Chondrocyte (in vitro differentiated cells): ENCODE measurements at regions not wholly inside any gene's neighbourhood (a gene's known extent, or its start where the extent isn't known, plus 50 kb on each side); places are given as distances from the start of the nearest gene placed in this dataset.

Source experiments
- DNase-seq: peaks from one replicate; pipeline ENCODE4 v3.0.0; 2021; ENCODE audit warnings: mixed read lengths, low spot score
- H3K27ac Mint-ChIP-seq: one replicate; pipeline ENCODE4 v1.8.0; 2021; ENCODE audit warnings: mild to moderate bottlenecking, moderate library complexity, mixed read lengths; ENCODE audit not compliant: unreplicated experiment
- H3K27me3 Mint-ChIP-seq: 2 replicates; pipeline ENCODE4 v1.8.0; 2021; ENCODE audit warnings: low read depth, mixed read lengths
- H3K36me3 Mint-ChIP-seq: 2 replicates; pipeline ENCODE4 v1.8.0; 2021; ENCODE audit warnings: low read depth, mixed read lengths
- H3K4me1 Mint-ChIP-seq: 2 replicates; pipeline ENCODE4 v1.8.0; 2021; ENCODE audit warnings: low read depth, mild to moderate bottlenecking, mixed read lengths
- H3K4me3 Mint-ChIP-seq: one replicate; pipeline ENCODE4 v1.8.0; 2021; ENCODE audit warnings: mild to moderate bottlenecking, moderate library complexity, mixed read lengths; ENCODE audit not compliant: unreplicated experiment
- H3K9me3 Mint-ChIP-seq: 2 replicates; pipeline ENCODE4 v1.8.0; 2021; ENCODE audit warnings: low read depth, mixed read lengths
- CTCF ChIP-seq: fragments of 200-600 bp; sonication (generic); IDR thresholded peaks from 2 replicates; pipeline ENCODE4 v1.5.0; 2021; ENCODE audit warnings: antibody characterized with exemption, mild to moderate bottlenecking, moderate library complexity

- no peak for DNase-seq
- Mint-ChIP-seq H3K9me3 (no peaks in the 10 kb centered on the region), H3K27me3 (no peaks in the 10 kb centered on the region), H3K27ac (peak overlapping the region; percentile 83), H3K4me3 (no peak overlapping the region), H3K36me3 (peaks cover 2% of the 10 kb centered on the region), H3K4me1 (peaks cover 24% of the 10 kb centered on the region)
- no peak for TF ChIP-seq CTCF
These were observed 86.2 kb downstream of the PSAT1 start for GRCh38 chr9:78383130-78383529.

DNA sequence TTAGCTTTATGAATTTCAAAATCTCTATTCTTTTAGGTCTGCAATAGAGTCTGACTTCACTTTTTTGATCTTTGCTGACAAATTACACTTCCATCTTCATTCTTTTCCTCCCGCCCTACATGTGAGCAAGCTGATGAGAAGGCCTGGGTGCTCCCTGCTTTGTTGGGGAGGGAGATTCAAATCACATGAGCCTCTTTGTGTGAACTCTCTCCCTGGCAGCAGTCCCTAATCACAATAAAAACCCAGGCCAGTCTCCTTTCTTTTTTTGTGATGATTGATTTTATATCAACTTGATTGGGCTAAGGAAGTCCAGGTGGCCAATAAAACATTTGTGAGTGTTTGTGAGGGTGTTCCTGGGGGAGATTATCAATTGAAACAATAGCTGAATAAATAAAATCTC lies 89.4 kb downstream of the PSAT1 start:
- DNase-seq: no peak
- TF ChIP-seq CTCF: no peak
- H3K36me3 Mint-ChIP-seq: no peaks in the 10 kb centered on the region
- no peak overlapping the region for H3K4me3 Mint-ChIP-seq
- H3K9me3 Mint-ChIP-seq: peaks cover 6% of the 10 kb centered on the region
- no peaks in the 10 kb centered on the region for H3K27me3 Mint-ChIP-seq
- no peak overlapping the region for H3K27ac Mint-ChIP-seq
- H3K4me1 Mint-ChIP-seq: peaks cover 24% of the 10 kb centered on the region

- no peak overlapping the region for H3K4me3 Mint-ChIP-seq
These were observed 89.8 kb downstream of the PSAT1 start for GRCh38 chr9:78386773-78387172.

GRCh38 chr9:78393340-78393739 lies 96.4 kb downstream of the PSAT1 start:
- H3K27ac Mint-ChIP-seq: no peak overlapping the region

More at GRCh38 chr9:78386773-78387172, 89.8 kb downstream of the PSAT1 start:
- DNase-seq: no peak
- TF ChIP-seq CTCF: no peak
- Mint-ChIP-seq H3K36me3 (no peaks in the 10 kb centered on the region), H3K27me3 (no peaks in the 10 kb centered on the region), H3K27ac (no peak overlapping the region), H3K4me1 (peaks cover 23% of the 10 kb centered on the region), H3K9me3 (peaks cover 6% of the 10 kb centered on the region)

DNA sequence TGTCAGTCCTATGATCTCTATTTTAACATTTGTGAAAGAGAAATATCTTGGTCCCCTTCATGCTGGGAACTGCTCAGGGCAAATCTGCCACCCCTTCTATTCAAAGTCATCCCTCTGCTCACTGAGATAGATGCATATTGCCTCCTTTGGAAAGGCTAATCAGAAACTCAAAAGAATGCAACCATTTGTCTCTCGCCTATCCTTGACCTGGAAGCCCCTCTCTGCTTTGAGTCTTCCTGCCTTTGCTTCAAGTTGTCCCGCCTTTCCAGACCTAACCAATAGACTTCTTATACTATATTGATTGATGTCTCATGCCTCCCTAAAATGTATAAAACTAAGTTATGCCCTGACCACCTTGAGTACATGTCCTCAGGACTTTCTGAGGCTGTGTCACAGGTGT lies 97.0 kb downstream of the PSAT1 start:
- Mint-ChIP-seq H3K4me1 (no peaks in the 10 kb centered on the region), H3K9me3 (peaks cover 18% of the 10 kb centered on the region), H3K36me3 (peaks cover 3% of the 10 kb centered on the region), H3K27me3 (no peaks in the 10 kb centered on the region), H3K4me3 (no peak overlapping the region), H3K27ac (no peak overlapping the region)
- DNase-seq: no peak
- TF ChIP-seq CTCF: no peak

More at GRCh38 chr9:78393340-78393739, 96.4 kb downstream of the PSAT1 start:
- Mint-ChIP-seq H3K4me3 (no peak overlapping the region), H3K36me3 (peaks cover 3% of the 10 kb centered on the region), H3K4me1 (no peaks in the 10 kb centered on the region), H3K27me3 (no peaks in the 10 kb centered on the region), H3K9me3 (peaks cover 23% of the 10 kb centered on the region)
- DNase-seq: no peak
- TF ChIP-seq CTCF: no peak
